AML-193 (cell line): ENCODE measurements at regions not wholly inside any gene's neighbourhood (a gene's known extent, or its start where the extent isn't known, plus 50 kb on each side); places are given as distances from the start of the nearest gene placed in this dataset.

Experiments used
- DNase-seq, 2 experiments: peaks; one replicate each; lab custom pipeline; 2025; lab: John Stamatoyannopoulos, UW

GRCh38 chr3:193989186-193989585, 146.8 kb upstream of the HES1 start:
- DNase-seq, result no peak

- no peak for DNase-seq
Measured at GRCh38 chr3:193991666-193992424, 144.1 kb upstream of the HES1 start.

- no peak for DNase-seq
Measured at GRCh38 chr3:193992425-193993037, 143.4 kb upstream of the HES1 start.

- no peak for DNase-seq
Measured at GRCh38 chr3:193996221-193996620, 139.7 kb upstream of the HES1 start.

- no peak for DNase-seq
Measured at GRCh38 chr3:193996641-193997089, 139.3 kb upstream of the HES1 start.

GRCh38 chr3:193997228-193998122, 138.5 kb upstream of the HES1 start:
- DNase-seq, result no peak

- no peak for DNase-seq
Measured at GRCh38 chr3:193998123-193998448, 137.9 kb upstream of the HES1 start.

GRCh38 chr3:193998628-193999195, 137.2 kb upstream of the HES1 start:
- no peak for DNase-seq

GRCh38 chr3:194000100-194000499, 135.8 kb upstream of the HES1 start:
- no peak for DNase-seq

- DNase-seq, result no peak
Measured at GRCh38 chr3:194000712-194001111, 135.2 kb upstream of the HES1 start.

- DNase-seq, result no peak
Measured at GRCh38 chr3:194001728-194002459, 134.1 kb upstream of the HES1 start.

GRCh38 chr3:194003114-194004057, 132.6 kb upstream of the HES1 start:
- DNase-seq, result peak; percentile 50 to 51

- no peak for DNase-seq
Measured at GRCh38 chr3:194005930-194006501, 129.9 kb upstream of the HES1 start.

GRCh38 chr3:194007592-194008337, 128.2 kb upstream of the HES1 start:
- DNase-seq, result no peak

- no peak for DNase-seq
Measured at GRCh38 chr3:194009019-194009418, 126.9 kb upstream of the HES1 start.

- no peak for DNase-seq
Measured at GRCh38 chr3:194009892-194010533, 125.9 kb upstream of the HES1 start.

- no peak for DNase-seq
Measured at GRCh38 chr3:194011807-194012206, 124.1 kb upstream of the HES1 start.

- no peak for DNase-seq
Measured at GRCh38 chr3:194013928-194014327, 122.0 kb upstream of the HES1 start.

- DNase-seq, result no peak
Measured at GRCh38 chr3:194014756-194015155, 121.2 kb upstream of the HES1 start.
